ENCODE measurements at regions not wholly inside any gene's neighbourhood (a gene's known extent, or its start where the extent isn't known, plus 50 kb on each side); places are given as distances from the start of the nearest gene placed in this dataset.
"Not testable (repeated sequence)": the region's sequence is repeated elsewhere in the genome, so short reads cannot be mapped to it uniquely, and the experiment has no call there.

DNA sequence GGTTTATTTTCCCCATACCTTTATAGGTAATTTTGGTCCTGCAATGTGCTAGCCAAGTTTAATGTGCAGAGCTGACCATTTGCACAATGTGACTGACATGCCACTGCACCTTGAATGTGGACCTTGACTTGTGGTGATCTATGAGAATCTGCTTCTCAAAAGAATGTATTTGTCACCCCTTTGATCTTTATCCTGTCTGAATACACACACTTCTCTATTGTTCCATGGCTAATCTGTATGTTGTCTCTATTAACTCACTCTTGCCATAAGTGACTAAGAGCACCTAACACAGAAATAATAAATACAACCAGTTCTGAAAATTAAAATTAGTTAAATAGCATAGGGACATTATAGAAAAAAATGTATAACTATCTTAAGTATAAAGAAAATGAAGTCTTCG lies 1447.6 kb downstream of the RPIA start:
- not testable (repeated sequence) for H3K9me3 ChIP-seq (replicated peaks in 1 of 2; ENCODE audit: control insufficient read depth in 2 of 2, insufficient read depth in 1 of 2, low read depth in 1 of 2, low read length in 2 of 2); DNase-seq (ENCODE audit: low spot score); H3K23ac ChIP-seq (ENCODE audit: low read depth, low read length, poor library complexity); H3K4me3 ChIP-seq (ENCODE audit: low read length in 2 of 2); H2BK5ac ChIP-seq (ENCODE audit: low read length); H2BK12ac ChIP-seq (ENCODE audit: low read length); H2AK5ac ChIP-seq (ENCODE audit: low read depth, low read length); H3K4me2 ChIP-seq (ENCODE audit: insufficient read depth, low read length, poor library complexity, severe bottlenecking); H2AFZ ChIP-seq (ENCODE audit: low read length); H3K27ac ChIP-seq (replicated peaks; ENCODE audit: low read length); H2BK120ac ChIP-seq (ENCODE audit: low read depth, low read length); H3K79me1 ChIP-seq (ENCODE audit: low read depth, low read length); H3K9ac ChIP-seq (ENCODE audit: low read depth, low read length, poor library complexity); H4K91ac ChIP-seq (ENCODE audit: low read depth, low read length, poor library complexity); H3K27me3 ChIP-seq (ENCODE audit: control insufficient read depth in 3 of 3, insufficient read depth in 3 of 3, low read depth in 1 of 3, low read length in 3 of 3); H3K14ac ChIP-seq (ENCODE audit: low read length); H3K36me3 ChIP-seq (replicated peaks in 1 of 2; ENCODE audit: control insufficient read depth in 2 of 2, insufficient read depth in 2 of 2, low read length in 2 of 2); H3K4ac ChIP-seq (ENCODE audit: low read length); H4K8ac ChIP-seq (ENCODE audit: low read depth, low read length); H2BK15ac ChIP-seq (ENCODE audit: low read length); H3K4me1 ChIP-seq (ENCODE audit: control insufficient read depth in 2 of 2, insufficient read depth in 1 of 2, low read depth in 1 of 2, low read length in 2 of 2); H3K18ac ChIP-seq (ENCODE audit: low read length)
- WGBS, 2 donors (ENCODE audit: extremely low coverage in 2 of 2, insufficient read length in 2 of 2, insufficient replicate concordance in 1 of 2): no CpG with 5 or more reads among the region's 1 CpG

GRCh38 chr2:90141558-90141957 lies 1450.1 kb downstream of the RPIA start:
- H3K23ac ChIP-seq (ENCODE audit: low read depth, low read length, poor library complexity); H2AK5ac ChIP-seq (ENCODE audit: low read depth, low read length); H4K91ac ChIP-seq (ENCODE audit: low read depth, low read length, poor library complexity); H2BK15ac ChIP-seq (ENCODE audit: low read length); H2AFZ ChIP-seq (ENCODE audit: low read length); H2BK12ac ChIP-seq (ENCODE audit: low read length); H3K79me1 ChIP-seq (ENCODE audit: low read depth, low read length); DNase-seq (ENCODE audit: low spot score); H3K18ac ChIP-seq (ENCODE audit: low read length); H3K9ac ChIP-seq (ENCODE audit: low read depth, low read length, poor library complexity); H2BK120ac ChIP-seq (ENCODE audit: low read depth, low read length); H3K27ac ChIP-seq (replicated peaks; ENCODE audit: low read length); H3K4me3 ChIP-seq (ENCODE audit: low read length in 2 of 2); H3K14ac ChIP-seq (ENCODE audit: low read length); H4K8ac ChIP-seq (ENCODE audit: low read depth, low read length); H3K4me1 ChIP-seq (ENCODE audit: control insufficient read depth in 2 of 2, insufficient read depth in 1 of 2, low read depth in 1 of 2, low read length in 2 of 2); H2BK5ac ChIP-seq (ENCODE audit: low read length); H3K9me3 ChIP-seq (replicated peaks in 1 of 2; ENCODE audit: control insufficient read depth in 2 of 2, insufficient read depth in 1 of 2, low read depth in 1 of 2, low read length in 2 of 2); H3K27me3 ChIP-seq (ENCODE audit: control insufficient read depth in 3 of 3, insufficient read depth in 3 of 3, low read depth in 1 of 3, low read length in 3 of 3); H3K4me2 ChIP-seq (ENCODE audit: insufficient read depth, low read length, poor library complexity, severe bottlenecking); H3K36me3 ChIP-seq (replicated peaks in 1 of 2; ENCODE audit: control insufficient read depth in 2 of 2, insufficient read depth in 2 of 2, low read length in 2 of 2); H3K4ac ChIP-seq (ENCODE audit: low read length): not testable (repeated sequence)
- WGBS, 2 donors (ENCODE audit: extremely low coverage in 2 of 2, insufficient read length in 2 of 2, insufficient replicate concordance in 1 of 2): no CpG with 5 or more reads among the region's 5 CpGs

GRCh38 chr2:90151805-90152204 lies 1460.3 kb downstream of the RPIA start:
- not testable (repeated sequence) for H3K9me3 ChIP-seq (replicated peaks in 1 of 2; ENCODE audit: control insufficient read depth in 2 of 2, insufficient read depth in 1 of 2, low read depth in 1 of 2, low read length in 2 of 2); H3K79me1 ChIP-seq (ENCODE audit: low read depth, low read length); H2BK5ac ChIP-seq (ENCODE audit: low read length); H3K27me3 ChIP-seq (ENCODE audit: control insufficient read depth in 3 of 3, insufficient read depth in 3 of 3, low read depth in 1 of 3, low read length in 3 of 3); H3K18ac ChIP-seq (ENCODE audit: low read length); H4K91ac ChIP-seq (ENCODE audit: low read depth, low read length, poor library complexity); H3K4ac ChIP-seq (ENCODE audit: low read length); H2BK120ac ChIP-seq (ENCODE audit: low read depth, low read length); H3K14ac ChIP-seq (ENCODE audit: low read length); H3K9ac ChIP-seq (ENCODE audit: low read depth, low read length, poor library complexity); H3K23ac ChIP-seq (ENCODE audit: low read depth, low read length, poor library complexity); H2BK15ac ChIP-seq (ENCODE audit: low read length); H3K4me2 ChIP-seq (ENCODE audit: insufficient read depth, low read length, poor library complexity, severe bottlenecking); H3K27ac ChIP-seq (replicated peaks; ENCODE audit: low read length); H3K4me3 ChIP-seq (ENCODE audit: low read length in 2 of 2); H3K4me1 ChIP-seq (ENCODE audit: control insufficient read depth in 2 of 2, insufficient read depth in 1 of 2, low read depth in 1 of 2, low read length in 2 of 2); H3K36me3 ChIP-seq (replicated peaks in 1 of 2; ENCODE audit: control insufficient read depth in 2 of 2, insufficient read depth in 2 of 2, low read length in 2 of 2); H2BK12ac ChIP-seq (ENCODE audit: low read length); H2AFZ ChIP-seq (ENCODE audit: low read length); H4K8ac ChIP-seq (ENCODE audit: low read depth, low read length); DNase-seq (ENCODE audit: low spot score); H2AK5ac ChIP-seq (ENCODE audit: low read depth, low read length)

DNA sequence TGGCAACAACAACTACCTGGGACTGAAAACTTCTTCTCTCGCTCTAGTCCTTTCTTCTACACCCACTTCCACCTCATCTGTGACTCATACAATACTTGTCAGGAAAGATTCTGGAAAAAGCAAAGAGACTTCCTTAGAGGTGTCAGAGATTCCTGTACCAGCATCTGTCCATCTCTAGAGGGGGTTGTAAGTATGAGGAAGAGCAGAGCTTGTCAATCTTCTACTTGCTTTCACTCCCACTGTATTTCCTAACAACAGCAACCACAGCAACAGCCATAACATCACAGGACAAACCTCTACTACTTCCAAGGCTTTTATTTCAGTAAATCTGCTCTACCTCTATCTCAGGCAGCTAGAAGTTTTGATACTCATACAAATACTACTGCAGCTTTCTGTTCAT lies 1479.5 kb downstream of the RPIA start:
- H3K27me3 ChIP-seq (ENCODE audit: control insufficient read depth in 3 of 3, insufficient read depth in 3 of 3, low read depth in 1 of 3, low read length in 3 of 3); H2AFZ ChIP-seq (ENCODE audit: low read length); H3K14ac ChIP-seq (ENCODE audit: low read length); H2BK5ac ChIP-seq (ENCODE audit: low read length); H4K91ac ChIP-seq (ENCODE audit: low read depth, low read length, poor library complexity); H3K18ac ChIP-seq (ENCODE audit: low read length); H3K79me1 ChIP-seq (ENCODE audit: low read depth, low read length); H3K27ac ChIP-seq (replicated peaks; ENCODE audit: low read length); H3K4me2 ChIP-seq (ENCODE audit: insufficient read depth, low read length, poor library complexity, severe bottlenecking); H3K9me3 ChIP-seq (replicated peaks in 1 of 2; ENCODE audit: control insufficient read depth in 2 of 2, insufficient read depth in 1 of 2, low read depth in 1 of 2, low read length in 2 of 2); H3K9ac ChIP-seq (ENCODE audit: low read depth, low read length, poor library complexity); H2BK12ac ChIP-seq (ENCODE audit: low read length); H3K4me1 ChIP-seq (ENCODE audit: control insufficient read depth in 2 of 2, insufficient read depth in 1 of 2, low read depth in 1 of 2, low read length in 2 of 2); H3K4ac ChIP-seq (ENCODE audit: low read length); H3K36me3 ChIP-seq (replicated peaks in 1 of 2; ENCODE audit: control insufficient read depth in 2 of 2, insufficient read depth in 2 of 2, low read length in 2 of 2); H2BK120ac ChIP-seq (ENCODE audit: low read depth, low read length); H3K23ac ChIP-seq (ENCODE audit: low read depth, low read length, poor library complexity); H3K4me3 ChIP-seq (ENCODE audit: low read length in 2 of 2); DNase-seq (ENCODE audit: low spot score); H2BK15ac ChIP-seq (ENCODE audit: low read length); H4K8ac ChIP-seq (ENCODE audit: low read depth, low read length); H2AK5ac ChIP-seq (ENCODE audit: low read depth, low read length): not testable (repeated sequence)
- no CpG with 5 or more reads among the region's 1 CpG for WGBS, 2 donors (ENCODE audit: extremely low coverage in 2 of 2, insufficient read length in 2 of 2, insufficient replicate concordance in 1 of 2)
